IMR-90 (cell line): ENCODE measurements at regions not wholly inside any gene's neighbourhood (a gene's known extent, or its start where the extent isn't known, plus 50 kb on each side); places are given as distances from the start of the nearest gene placed in this dataset.

Source experiments
- ATAC-seq: fragments of 200-7000 bp; cut with Tn5 transposase; 2 replicates; pipeline ENCODE4 v1.9.1; 2020; ENCODE audit warnings: low read depth, mild to moderate bottlenecking, moderate library complexity
- BruUV-seq: library from RNA; stranded (reverse); fragments of 400-500 nt; replicated peaks from 2 replicates; lab custom pipeline; 2021; lab: Mats Ljungman, UMichigan
- CTCF ChIA-PET: fragments of 300-600 bp; formaldehyde crosslinking; extraction: SDS; loops from one replicate; lab custom pipeline; 2021; ENCODE audit warnings: antibody characterized with exemption; lab: Yijun Ruan, JAX
- POLR2A ChIA-PET: fragments of 300-600 bp; sonication (Branson Sonifier 250); formaldehyde crosslinking; loops from one replicate; lab custom pipeline; 2022; ENCODE audit warnings: antibody characterized with exemption; ENCODE audit not compliant: unreplicated experiment; lab: Charles Lee
- DNase-seq: peaks from one replicate; pipeline ENCODE4 v3.0.0; 2013
- H2AFZ ChIP-seq: replicated peaks from 2 replicates; pipeline ENCODE3; 2013; ENCODE audit warnings: low read length, mild to moderate bottlenecking; ENCODE audit not compliant: poor library complexity
- H2AK5ac ChIP-seq: 2 replicates; pipeline ENCODE4 v1.6.1; 2013; ENCODE audit warnings: low read depth, low read length, inconsistent platforms
- H2AK9ac ChIP-seq: replicated peaks from 2 replicates; pipeline ENCODE3; 2013; ENCODE audit warnings: mild to moderate bottlenecking, low read depth, low read length, moderate library complexity; ENCODE audit not compliant: poor library complexity
- H2BK120ac ChIP-seq: 2 replicates; pipeline ENCODE4 v1.6.1; 2013; ENCODE audit warnings: low read depth, low read length, inconsistent platforms
- H2BK15ac ChIP-seq: 3 replicates; pipeline ENCODE4 v1.6.1; 2013; ENCODE audit warnings: low read depth, low read length, inconsistent platforms
- H2BK20ac ChIP-seq: 2 replicates; pipeline ENCODE4 v1.6.1; 2013; ENCODE audit warnings: low read depth, mild to moderate bottlenecking, inconsistent platforms, low read length, moderate library complexity
- H2BK5ac ChIP-seq: 2 replicates; pipeline ENCODE4 v1.6.1; 2013; ENCODE audit warnings: mild to moderate bottlenecking, low read depth, low read length, inconsistent platforms; ENCODE audit not compliant: poor library complexity, severe bottlenecking
- H3K14ac ChIP-seq: replicated peaks from 2 replicates; pipeline ENCODE4 v1.6.1; 2013; ENCODE audit warnings: low read depth, low read length, inconsistent platforms
- H3K18ac ChIP-seq: 2 replicates; pipeline ENCODE4 v1.6.1; 2013; ENCODE audit warnings: low read depth, low read length, control low read depth
- H3K23ac ChIP-seq: 2 replicates; pipeline ENCODE4 v1.6.1; 2013; ENCODE audit warnings: low read depth, low read length, inconsistent platforms
- H3K27ac ChIP-seq: 2 replicates; pipeline ENCODE4 v1.5.1; 2013; ENCODE audit warnings: mild to moderate bottlenecking, control low read depth, low read length; ENCODE audit not compliant: insufficient read depth
- H3K27me3 ChIP-seq: 2 replicates; pipeline ENCODE4 v1.6.1; 2013; ENCODE audit warnings: low read length; ENCODE audit not compliant: control insufficient read depth, insufficient read depth
- H3K36me3 ChIP-seq: 2 replicates; pipeline ENCODE4 v1.6.1; 2013; ENCODE audit warnings: low read length, mixed read lengths; ENCODE audit not compliant: control insufficient read depth, insufficient read depth
- H3K4ac ChIP-seq: 2 replicates; pipeline ENCODE4 v1.6.1; 2013; ENCODE audit warnings: low read depth, low read length, inconsistent platforms
- H3K4me1 ChIP-seq: 2 replicates; pipeline ENCODE4 v1.6.1; 2013; ENCODE audit warnings: low read length, mixed read lengths; ENCODE audit not compliant: control insufficient read depth, insufficient read depth
- H3K4me2 ChIP-seq: 2 replicates; pipeline ENCODE4 v1.6.1; 2013; ENCODE audit warnings: low read depth, mild to moderate bottlenecking, control low read depth, low read length, moderate library complexity
- H3K4me3 ChIP-seq: 2 replicates; pipeline ENCODE4 v1.5.1; 2013; ENCODE audit warnings: low read depth, mild to moderate bottlenecking, control low read depth, low read length, moderate library complexity; ENCODE audit not compliant: insufficient read depth
- H3K56ac ChIP-seq: 2 replicates; pipeline ENCODE4 v1.6.1; 2013; ENCODE audit warnings: low read length, inconsistent platforms; ENCODE audit not compliant: insufficient read depth; ENCODE audit errors: extremely low read depth
- H3K79me1 ChIP-seq, 2 experiments: 2 replicates each; pipeline ENCODE4 v1.6.1; 2013; ENCODE audit warnings: low read length in 2 of 2, inconsistent platforms in 1 of 2, low read depth in 1 of 2
- H3K9ac ChIP-seq: 2 replicates; pipeline ENCODE4 v1.6.1; 2013; ENCODE audit warnings: low read depth, low read length, control low read depth
- H3K9me1 ChIP-seq: 2 replicates; pipeline ENCODE4 v1.6.1; 2013; ENCODE audit warnings: low read length, inconsistent platforms; ENCODE audit not compliant: insufficient read depth
- H3K9me3 ChIP-seq: 2 replicates; pipeline ENCODE4 v1.6.1; 2013; ENCODE audit warnings: low read length; ENCODE audit not compliant: control insufficient read depth, insufficient read depth
- H4K20me1 ChIP-seq: 2 replicates; pipeline ENCODE4 v1.6.1; 2013; ENCODE audit warnings: low read length, inconsistent platforms; ENCODE audit not compliant: insufficient read depth
- H4K5ac ChIP-seq: 2 replicates; pipeline ENCODE4 v1.6.1; 2013; ENCODE audit warnings: mild to moderate bottlenecking, low read depth, low read length, control low read depth
- H4K8ac ChIP-seq, 2 experiments: 2 replicates each; pipeline ENCODE4 v1.6.1; 2013; ENCODE audit warnings: low read depth in 2 of 2, low read length in 2 of 2, control low read depth in 1 of 2, inconsistent platforms in 1 of 2
- H4K91ac ChIP-seq: 2 replicates; pipeline ENCODE4 v1.6.1; 2013; ENCODE audit warnings: low read depth, low read length, inconsistent platforms; ENCODE audit not compliant: insufficient read depth
- MAZ ChIP-seq: IDR thresholded peaks from 2 replicates; pipeline ENCODE4 v1.6.1; 2012; ENCODE audit warnings: low read depth, mild to moderate bottlenecking, low read length, improper control_type of control experiment, moderate library complexity, borderline replicate concordance
- SMC3 ChIP-seq: fragments of 150-350 bp; IDR thresholded peaks from 2 replicates; pipeline ENCODE4 v1.6.1; 2016; ENCODE audit warnings: low read depth, mild to moderate bottlenecking, antibody characterized with exemption, low read length, moderate library complexity
- WGBS, 2 experiments: methylation state at CpG; one replicate each; pipeline versions ENCODE4 v1.1.5 to v1.1.7; 2013; ENCODE audit warnings: missing lambda C conversion rate in 2 of 2; ENCODE audit not compliant: insufficient read length in 1 of 2; ENCODE audit errors: extremely low coverage in 2 of 2; 5-methylcytosine and 5-hydroxymethylcytosine counted together
- dilution Hi-C: fragments of 300-500 bp; cut with HindIII; formaldehyde crosslinking; loops from one replicate; pipeline ENCODE4 v1.14.3; 2018; ENCODE audit warnings: low sequenced_read_pairs; ENCODE audit not compliant: unreplicated experiment
- in situ Hi-C: fragments of 300-500 bp; cut with MboI; formaldehyde crosslinking; loops from 3 replicates; pipeline ENCODE4 v1.14.3; 2019; ENCODE audit warnings: low sequenced_read_pairs, inconsistent platforms, mixed read lengths
- intact Hi-C: fragments of 100-400 bp; cut with micrococcal nuclease; formaldehyde crosslinking; loops from 2 replicates; pipeline ENCODE4 v1.10.0; 2022

GRCh38 chr2:58913082-58913726, 672.1 kb upstream of the FANCL start:
- CTCF ChIA-PET: interaction anchor here (1.0 kb wide), 1 partner anchor 14 kb away, joined by 3 read pairs; no protein-coding TSS in a partner anchor
- Histone ChIP-seq H3K14ac (no peak overlapping the region), H3K9me1 (no peaks in the 10 kb centered on the region), H2AK9ac (no peak overlapping the region), H3K18ac (no peak overlapping the region), H3K4me2 (no peak overlapping the region), H2AFZ (no peak overlapping the region), H4K5ac (no peak overlapping the region), H3K79me1 (no peaks in the 10 kb centered on the region), H2AK5ac (no peak overlapping the region), H4K20me1 (no peaks in the 10 kb centered on the region), H3K36me3 (no peaks in the 10 kb centered on the region), H3K23ac (no peak overlapping the region), H3K27me3 (no peaks in the 10 kb centered on the region; the same call in 1 of the 2 replicates), H2BK120ac (no peak overlapping the region), H4K8ac (no peak overlapping the region), H3K9me3 (no peaks in the 10 kb centered on the region), H3K9ac (no peak overlapping the region), H3K4me3 (no peak overlapping the region), H2BK5ac (no peak overlapping the region), H3K27ac (no peak overlapping the region), H2BK15ac (no peak overlapping the region), H2BK20ac (no peak overlapping the region), H3K56ac (no peak overlapping the region), H3K4ac (no peak overlapping the region), H3K4me1 (peaks cover 4% of the 10 kb centered on the region; the same call in 1 of the 2 replicates), H4K91ac (no peak overlapping the region)
- POLR2A ChIA-PET: no interaction called here
- ATAC-seq (no peak), DNase-seq (no peak)
- dilution Hi-C loops (no loop called here), in situ Hi-C loops (no loop called here), intact Hi-C loops (no loop called here)
- 52 to 100% methylated on average over 1 to 6 of the region's 6 CpGs for WGBS, 2 experiments
- no TSS peak for BruUV-seq
- TF ChIP-seq MAZ (no peak), SMC3 (no peak)
